SK-N-SH (cell line): ENCODE measurements at regions not wholly inside any gene's neighbourhood (a gene's known extent, or its start where the extent isn't known, plus 50 kb on each side); places are given as distances from the start of the nearest gene placed in this dataset.

Experiments used
- CTCF ChIA-PET: fragments of 300-600, 350-600 bp; formaldehyde crosslinking; extraction: SDS; loops from one replicate; lab custom pipeline; 2021; lab: Yijun Ruan, JAX
- POLR2A ChIA-PET: fragments of 350-600 bp; sonication (Branson Sonifier 250); formaldehyde crosslinking; extraction: SDS; loops from one replicate; lab custom pipeline; 2020; ENCODE audit warnings: antibody characterized with exemption, inconsistent platforms; lab: Yijun Ruan, JAX
- DNase-seq: peaks from one replicate; pipeline ENCODE4 v3.0.0; 2012
- H2AFZ ChIP-seq: fragments of 200-600 bp; sonication (generic); 2 replicates; pipeline ENCODE4 v1.8.1; 2016; ENCODE audit warnings: antibody characterized with exemption, mild to moderate bottlenecking, low read depth
- H3F3A ChIP-seq: fragments of 200-600 bp; sonication (generic); replicated peaks from 2 replicates; pipeline ENCODE3; 2016; ENCODE audit warnings: antibody characterized with exemption, mild to moderate bottlenecking; ENCODE audit not compliant: insufficient read depth
- H3K27ac ChIP-seq, 2 experiments: fragments of 200-500 bp in 1 of 2; fragments of 200-600 bp in 1 of 2; sonication (Bioruptor generic) in 1 of 2; sonication (generic), shearing (Covaris generic) in 1 of 2; 2 replicates each; pipeline versions ENCODE4 v1.5.1 to v1.6.1; 2014 to 2016; ENCODE audit warnings: low read depth in 2 of 2, inconsistent platforms in 1 of 2, low read length in 1 of 2, mild to moderate bottlenecking in 1 of 2, mixed read lengths in 1 of 2
- H3K27me3 ChIP-seq: fragments of 200-600 bp; sonication (generic), shearing (Covaris generic); 2 replicates; pipeline ENCODE4 v1.6.1; 2016; ENCODE audit warnings: mixed run types; ENCODE audit not compliant: insufficient read depth
- H3K36me3 ChIP-seq, 2 experiments: fragments of 200-500 bp in 1 of 2; fragments of 200-600 bp in 1 of 2; sonication (Bioruptor generic) in 1 of 2; sonication (generic) in 1 of 2; replicated peaks in 1 of 2; 2 replicates each; pipeline versions ENCODE3 to v1.5.1; 2014 to 2016; ENCODE audit warnings: low read length in 1 of 2, mild to moderate bottlenecking in 1 of 2; ENCODE audit not compliant: insufficient read depth in 2 of 2, control insufficient read depth in 1 of 2
- H3K4me1 ChIP-seq, 2 experiments: fragments of 200-500 bp in 1 of 2; fragments of 200-600 bp in 1 of 2; sonication (Bioruptor generic) in 1 of 2; sonication (generic), shearing (Covaris generic) in 1 of 2; 2 replicates each; pipeline versions ENCODE4 v1.5.1 to v1.6.1; 2014 to 2016; ENCODE audit warnings: low read depth in 1 of 2, low read length in 1 of 2, mixed run types in 1 of 2; ENCODE audit not compliant: insufficient read depth in 2 of 2, control insufficient read depth in 1 of 2
- H3K4me2 ChIP-seq: fragments of 200-600 bp; sonication (generic), shearing (Covaris generic); 2 replicates; pipeline ENCODE4 v1.6.1; 2017; ENCODE audit warnings: mixed run types
- H3K4me3 ChIP-seq, 2 experiments: fragments of 200-500 bp in 1 of 2; fragments of 200-600 bp in 1 of 2; sonication (Bioruptor generic) in 1 of 2; sonication (generic), shearing (Covaris generic) in 1 of 2; 2 replicates each; pipeline versions ENCODE4 v1.5.1 to v1.8.1; 2014 to 2016; ENCODE audit warnings: low read depth in 2 of 2, inconsistent platforms in 1 of 2, low read length in 1 of 2, mild to moderate bottlenecking in 1 of 2, mixed read lengths in 1 of 2, moderate library complexity in 1 of 2
- H3K79me2 ChIP-seq: fragments of 200-600 bp; sonication (generic); 2 replicates; pipeline ENCODE4 v1.8.1; 2017; ENCODE audit warnings: mild to moderate bottlenecking; ENCODE audit not compliant: insufficient read depth
- H3K9ac ChIP-seq: fragments of 200-600 bp; sonication (generic); 2 replicates; pipeline ENCODE4 v1.6.1; 2017; ENCODE audit warnings: mixed run types
- H3K9me2 ChIP-seq: fragments of 200-600 bp; sonication (generic); 2 replicates; pipeline ENCODE4 v1.6.1; 2017; ENCODE audit warnings: mixed run types
- H3K9me3 ChIP-seq: fragments of 200-600 bp; sonication (generic); 2 replicates; pipeline ENCODE4 v1.6.1; 2017; ENCODE audit warnings: mixed run types, mild to moderate bottlenecking, moderate library complexity
- H4K20me1 ChIP-seq: fragments of 200-600 bp; sonication (generic); 2 replicates; pipeline ENCODE4 v1.6.1; 2017; ENCODE audit warnings: mild to moderate bottlenecking, mixed run types; ENCODE audit not compliant: insufficient read depth
- CHD2 ChIP-seq: fragments of 150-350 bp; IDR thresholded peaks from 2 replicates; pipeline ENCODE4 v1.6.1; 2018; ENCODE audit warnings: low read length; ENCODE audit not compliant: partially characterized antibody
- CTCF ChIP-seq: fragments of 200-600 bp; sonication (generic); IDR thresholded peaks from 2 replicates; pipeline ENCODE4 v1.6.1; 2017; ENCODE audit warnings: antibody characterized with exemption, mild to moderate bottlenecking, moderate library complexity
- FOXJ3 ChIP-seq: sonication (generic); formaldehyde crosslinking; IDR thresholded peaks from 2 replicates; pipeline ENCODE4 v1.5.1; 2020; ENCODE audit warnings: mild to moderate bottlenecking, missing genetic modification reagents
- GABPA ChIP-seq: IDR thresholded peaks from 2 replicates; pipeline ENCODE4 v1.4.0; 2012; ENCODE audit warnings: low read depth, mild to moderate bottlenecking
- GATA2 ChIP-seq: sonication (generic); formaldehyde crosslinking; IDR thresholded peaks from 2 replicates; pipeline ENCODE4 v1.5.0; 2020; ENCODE audit warnings: mild to moderate bottlenecking, missing genetic modification reagents
- IRF3 ChIP-seq: fragments of 150-350 bp; IDR thresholded peaks from 2 replicates; pipeline ENCODE4 v1.6.1; 2016; ENCODE audit warnings: mild to moderate bottlenecking, low read depth, low read length
- JUND ChIP-seq: IDR thresholded peaks from 2 replicates; pipeline ENCODE4 v1.4.0; 2012
- MAX ChIP-seq: IDR thresholded peaks from 2 replicates; pipeline ENCODE4 v1.4.0; 2012; ENCODE audit warnings: low read depth
- PBX3 ChIP-seq: IDR thresholded peaks from 2 replicates; pipeline ENCODE4; 2012
- POLR2AphosphoS5 ChIP-seq: IDR thresholded peaks from 2 replicates; pipeline ENCODE4 v1.6.1; 2012; ENCODE audit warnings: low read depth, low read length
- RFX5 ChIP-seq: IDR thresholded peaks from 2 replicates; pipeline ENCODE4 v1.6.1; 2012; ENCODE audit warnings: mild to moderate bottlenecking, improper control_type of control experiment, low read length
- TCF12 ChIP-seq: IDR thresholded peaks from 2 replicates; pipeline ENCODE4 v1.4.0; 2012
- TEAD4 ChIP-seq: IDR thresholded peaks from 2 replicates; pipeline ENCODE4 v1.4.0; 2012; ENCODE audit warnings: mild to moderate bottlenecking, borderline replicate concordance; ENCODE audit not compliant: insufficient read depth
- ZBTB33 ChIP-seq: IDR thresholded peaks from 2 replicates; pipeline ENCODE4 v1.4.0; 2012; ENCODE audit warnings: low read depth, borderline replicate concordance
- WGBS: methylation state at CpG from one replicate; pipeline ENCODE4 v1.1.6; 2017; ENCODE audit warnings: low lambda C conversion rate; 5-methylcytosine and 5-hydroxymethylcytosine counted together

- TF ChIP-seq PBX3, result no peak
- TF ChIP-seq CTCF, result no peak
- TF ChIP-seq IRF3, result no peak
- TF ChIP-seq GABPA, result no peak
- no peak for TF ChIP-seq GATA2
- no peak for TF ChIP-seq MAX
- no peak for TF ChIP-seq POLR2AphosphoS5
- no peak for TF ChIP-seq RFX5
- TF ChIP-seq TEAD4, result no peak
- no peak for TF ChIP-seq ZBTB33
- TF ChIP-seq TCF12, result no peak
- TF ChIP-seq JUND, result no peak
- TF ChIP-seq FOXJ3 (CRISPR knock-in tag), result no peak
- TF ChIP-seq CHD2, result no peak
- Histone ChIP-seq H3K9me2 (no peaks in the 10 kb centered on the region), H3K4me3 (no peak overlapping the region), H3K9ac (no peak overlapping the region), H3K27ac (no peak overlapping the region), H3F3A (no peaks in the 10 kb centered on the region), H2AFZ (no peak overlapping the region), H3K4me1 (no peaks in the 10 kb centered on the region; a peak in 1 of 4 replicates), H3K27me3 (no peaks in the 10 kb centered on the region), H3K4me2 (no peak overlapping the region), H3K79me2 (no peaks in the 10 kb centered on the region), H3K36me3 (no peaks in the 10 kb centered on the region), H4K20me1 (no peaks in the 10 kb centered on the region), H3K9me3 (no peaks in the 10 kb centered on the region)
- DNase-seq, result no peak
- ChIA-PET CTCF (interaction anchor here (1.0 to 1.4 kb wide), 2 partner anchors 12 to 20 kb away, joined by 3 to 4 read pairs; no protein-coding TSS in a partner anchor), POLR2A (no interaction called here)
- 21% methylated on average over 4 of the region's 4 CpGs for WGBS
Observed at GRCh38 chr15:47339800-47340570, 377.3 kb upstream of the SEMA6D start.
